GM12872 (cell line): ENCODE measurements at regions not wholly inside any gene's neighbourhood (a gene's known extent, or its start where the extent isn't known, plus 50 kb on each side); places are given as distances from the start of the nearest gene placed in this dataset.

Source experiments
- CTCF ChIP-seq: IDR thresholded peaks from 3 replicates; pipeline ENCODE4 v1.5.1; 2011; ENCODE audit warnings: low read depth, mild to moderate bottlenecking, low read length, moderate library complexity; ENCODE audit not compliant: insufficient read depth

GRCh38 chr10:118925404-118926071 is 104.0 kb upstream of the NANOS1 start:
- TF ChIP-seq CTCF, result no peak

- no peak for TF ChIP-seq CTCF
Measured at GRCh38 chr10:118926072-118926417, 103.5 kb upstream of the NANOS1 start.

- TF ChIP-seq CTCF, result no peak
Measured at GRCh38 chr10:118926441-118926840, 103.1 kb upstream of the NANOS1 start.

- TF ChIP-seq CTCF, result no peak
Measured at GRCh38 chr10:118926903-118927302, 102.6 kb upstream of the NANOS1 start.

GRCh38 chr10:118927321-118927720 is 102.2 kb upstream of the NANOS1 start:
- TF ChIP-seq CTCF, result no peak

- TF ChIP-seq CTCF, result no peak
Measured at GRCh38 chr10:118930614-118931013, 98.9 kb upstream of the NANOS1 start.

GRCh38 chr10:118931436-118931835 is 98.1 kb upstream of the NANOS1 start:
- no peak for TF ChIP-seq CTCF

GRCh38 chr10:118937226-118937625 is 92.3 kb upstream of the NANOS1 start:
- TF ChIP-seq CTCF, result no peak
